ENCODE measurements at regions not wholly inside any gene's neighbourhood (a gene's known extent, or its start where the extent isn't known, plus 50 kb on each side); places are given as distances from the start of the nearest gene placed in this dataset.
A peak's percentile ranks its signal among the peaks of the same experiment; 100 is the strongest.

DNA sequence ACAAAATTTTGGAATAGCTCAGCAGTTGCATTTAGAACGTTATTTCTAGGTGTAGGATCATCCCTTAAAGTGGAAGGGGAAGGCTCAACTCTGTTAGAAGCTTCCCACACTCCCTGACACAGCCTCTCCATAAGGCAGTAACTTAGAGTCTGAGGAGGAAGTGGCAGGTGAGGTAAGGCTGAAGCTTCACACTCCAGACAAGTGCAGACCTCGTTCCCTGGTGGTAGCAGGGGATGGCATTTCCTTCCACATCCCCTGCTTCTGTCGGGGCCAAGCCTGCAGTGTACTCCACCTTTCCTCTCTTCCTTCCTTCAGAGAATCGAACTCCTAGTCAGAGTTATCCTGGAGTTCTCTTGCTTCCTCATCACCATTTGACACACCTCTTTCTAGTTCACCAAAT is 224.7 kb downstream of the CYRIA start:
- no peak overlapping the region for H3K4me3 ChIP-seq (ENCODE audit: control insufficient read depth in 1 of 7, extremely low read depth in 1 of 7, insufficient read depth in 4 of 7, low read depth in 2 of 7, low read length in 6 of 7)
- ChIA-PET CTCF (interaction anchor here (1.2 to 5.8 kb wide), 7 partner anchors 14 to 47 kb away, joined by 3 to 49 read pairs (median 6); no protein-coding TSS in a partner anchor), POLR2A (interaction anchor here (0.6 kb wide), 1 partner anchor 24 kb away, joined by 4 read pairs; no protein-coding TSS in a partner anchor)
- no peaks in the 10 kb centered on the region for H3K27me3 ChIP-seq (replicated peaks in 2 of 5; ENCODE audit: control insufficient read depth in 4 of 5, insufficient read depth in 5 of 5, low read length in 4 of 5)
- no peaks in the 10 kb centered on the region for H3K9me3 ChIP-seq (ENCODE audit: control extremely low read depth in 1 of 5, control insufficient read depth in 4 of 5, insufficient read depth in 2 of 5, low read depth in 1 of 5, low read length in 4 of 5)
- H3K36me3 ChIP-seq (ENCODE audit: control insufficient read depth in 4 of 4, insufficient read depth in 4 of 4, low read length in 3 of 4) = peaks cover 0 to 4% (median 0%) of the 10 kb centered on the region in 4 experiments
- 14% methylated on average over 2 of the region's 4 CpGs for WGBS (ENCODE audit: insufficient coverage)
- DNase-seq = peak in 1 of 3 donors; percentile 50
- peak overlapping the region; percentile 31 to 62 for H3K27ac ChIP-seq (ENCODE audit: insufficient read depth in 1 of 2, low read depth in 1 of 2, low read length in 2 of 2, poor library complexity in 1 of 2, severe bottlenecking in 2 of 2)
- peaks cover 34 to 90% (median 80%) of the 10 kb centered on the region in 4 experiments for H3K4me1 ChIP-seq (ENCODE audit: control extremely low read depth in 1 of 4, control insufficient read depth in 4 of 4, insufficient read depth in 4 of 4, low read length in 3 of 4)

DNA sequence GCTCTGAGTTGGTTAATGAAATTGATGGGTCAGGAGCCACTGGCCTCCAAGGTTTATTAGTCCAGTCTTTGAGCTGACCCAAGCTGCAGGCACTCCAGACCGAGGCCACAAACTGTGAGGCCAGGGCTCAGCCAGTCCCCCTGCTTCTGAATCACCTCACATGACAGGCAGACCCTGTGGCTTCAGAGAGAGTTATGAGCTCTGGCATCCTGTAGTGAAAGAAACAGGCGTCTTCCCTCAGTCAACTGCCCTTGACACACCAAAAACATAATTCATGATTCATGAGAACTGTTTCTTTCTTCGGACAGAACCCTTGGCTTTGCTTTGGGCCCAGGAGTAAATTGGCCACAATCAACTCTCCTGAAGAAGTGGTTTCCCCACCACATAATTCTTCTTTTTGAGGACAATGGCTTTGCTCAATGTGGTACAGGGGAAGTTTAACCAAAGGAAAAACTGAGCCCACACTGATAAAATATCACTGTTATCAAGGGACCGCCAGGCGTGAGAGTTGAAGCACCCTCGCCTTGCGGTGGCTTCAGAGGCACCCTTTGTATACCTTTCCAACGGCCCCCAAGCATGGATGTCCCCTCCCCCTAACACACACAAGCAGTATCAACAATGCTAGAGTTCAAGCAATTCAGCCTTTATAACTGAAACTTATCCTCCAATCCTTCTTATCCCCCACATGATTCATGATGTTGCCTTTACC is 226.9 kb downstream of the CYRIA start:
- H3K4me3 ChIP-seq (ENCODE audit: control insufficient read depth in 1 of 7, extremely low read depth in 1 of 7, insufficient read depth in 4 of 7, low read depth in 2 of 7, low read length in 6 of 7) = peak overlapping the region in 3 of 7 experiments; percentile 3 to 46 (median 6)
- peak; percentile 95 to 99 (median 98) for DNase-seq
- H3K36me3 ChIP-seq (ENCODE audit: control insufficient read depth in 4 of 4, insufficient read depth in 4 of 4, low read length in 3 of 4) = no peaks in the 10 kb centered on the region
- H3K4me1 ChIP-seq (ENCODE audit: control extremely low read depth in 1 of 4, control insufficient read depth in 4 of 4, insufficient read depth in 4 of 4, low read length in 3 of 4) = peaks cover 33 to 89% (median 86%) of the 10 kb centered on the region in 4 experiments
- H3K27ac ChIP-seq (ENCODE audit: insufficient read depth in 1 of 2, low read depth in 1 of 2, low read length in 2 of 2, poor library complexity in 1 of 2, severe bottlenecking in 2 of 2) = peak overlapping the region; percentile 88 to 92
- no peaks in the 10 kb centered on the region for H3K27me3 ChIP-seq (replicated peaks in 2 of 5; ENCODE audit: control insufficient read depth in 4 of 5, insufficient read depth in 5 of 5, low read length in 4 of 5)
- CTCF ChIA-PET = interaction anchor here (0.9 to 3.4 kb wide), 14 partner anchors 8 to 495 kb away, joined by 3 to 30 read pairs (median 4); no protein-coding TSS in a partner anchor
- POLR2A ChIA-PET = interaction anchor here (0.7 to 3.3 kb wide), 12 partner anchors 14 to 497 kb away, joined by 3 to 51 read pairs (median 10); no protein-coding TSS in a partner anchor
- 0% methylated on average over 7 of the region's 8 CpGs for WGBS (ENCODE audit: insufficient coverage)
- H3K9me3 ChIP-seq (ENCODE audit: control extremely low read depth in 1 of 5, control insufficient read depth in 4 of 5, insufficient read depth in 2 of 5, low read depth in 1 of 5, low read length in 4 of 5) = no peaks in the 10 kb centered on the region

DNA sequence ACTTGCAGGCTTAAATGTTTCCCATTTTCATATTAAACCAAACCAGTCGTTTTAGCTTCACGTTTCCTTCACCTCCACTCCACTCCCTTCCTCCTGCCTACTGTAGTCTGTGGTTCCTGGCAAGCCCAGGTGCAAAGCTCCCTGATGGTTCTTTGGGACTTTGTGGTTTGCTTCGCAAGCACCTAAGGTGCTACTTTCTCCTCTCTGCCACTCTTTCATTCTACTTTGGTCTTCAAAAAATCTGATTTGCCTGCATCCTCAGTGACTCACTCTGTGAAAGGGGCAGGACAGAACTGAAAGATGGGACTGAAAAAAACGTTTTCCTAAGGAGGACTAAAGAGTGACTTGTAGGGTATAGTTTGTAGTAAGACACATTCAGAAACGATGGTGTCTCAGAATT is 228.4 kb downstream of the CYRIA start:
- Histone ChIP-seq H3K9me3 (ENCODE audit: control extremely low read depth in 1 of 5, control insufficient read depth in 4 of 5, insufficient read depth in 2 of 5, low read depth in 1 of 5, low read length in 4 of 5) (no peaks in the 10 kb centered on the region), H3K4me1 (ENCODE audit: control extremely low read depth in 1 of 4, control insufficient read depth in 4 of 4, insufficient read depth in 4 of 4, low read length in 3 of 4) (peaks cover 28 to 89% (median 82%) of the 10 kb centered on the region in 4 experiments), H3K27ac (ENCODE audit: insufficient read depth in 1 of 2, low read depth in 1 of 2, low read length in 2 of 2, poor library complexity in 1 of 2, severe bottlenecking in 2 of 2) (peak overlapping the region; percentile 88 to 92), H3K27me3 (replicated peaks in 2 of 5; ENCODE audit: control insufficient read depth in 4 of 5, insufficient read depth in 5 of 5, low read length in 4 of 5) (no peaks in the 10 kb centered on the region), H3K36me3 (ENCODE audit: control insufficient read depth in 4 of 4, insufficient read depth in 4 of 4, low read length in 3 of 4) (peaks cover 0 to 3% (median 2%) of the 10 kb centered on the region in 4 experiments), H3K4me3 (ENCODE audit: control insufficient read depth in 1 of 7, extremely low read depth in 1 of 7, insufficient read depth in 4 of 7, low read depth in 2 of 7, low read length in 6 of 7) (peak overlapping the region in 5 of 7 experiments; percentile 1 to 50 (median 41))
- POLR2A ChIA-PET = interaction anchor here (2.3 to 3.3 kb wide), 4 partner anchors 24 to 45 kb away, joined by 17 to 51 read pairs (median 36); no protein-coding TSS in a partner anchor
- no peak for DNase-seq
- 8% methylated on average over 4 of the region's 5 CpGs for WGBS (ENCODE audit: insufficient coverage)
- CTCF ChIA-PET = interaction anchor here (0.8 to 3.4 kb wide), 7 partner anchors 9 to 45 kb away, joined by 3 to 30 read pairs (median 9); no protein-coding TSS in a partner anchor

DNA sequence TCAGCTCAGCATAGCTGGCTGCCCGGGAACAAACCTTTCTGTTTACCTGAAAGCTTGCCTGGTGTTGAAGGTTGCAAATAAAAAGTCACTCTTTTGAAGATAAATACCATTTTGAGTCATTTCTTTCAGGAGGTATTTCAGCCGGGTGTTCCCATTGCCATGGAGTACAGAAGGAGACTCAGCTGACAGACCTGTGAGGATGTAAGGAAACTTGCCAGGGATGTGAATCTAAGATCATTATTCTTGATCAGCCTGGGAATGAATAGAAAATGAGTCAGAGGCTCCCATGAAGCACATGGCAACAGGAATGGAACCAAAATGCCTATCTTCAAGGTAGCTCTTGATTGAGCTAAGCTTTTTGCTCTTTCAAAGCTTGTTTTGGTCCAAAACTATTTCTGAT is 231.2 kb downstream of the CYRIA start:
- H3K27me3 ChIP-seq (replicated peaks in 2 of 5; ENCODE audit: control insufficient read depth in 4 of 5, insufficient read depth in 5 of 5, low read length in 4 of 5) = no peaks in the 10 kb centered on the region
- CTCF ChIA-PET = interaction anchor here (0.8 to 1.7 kb wide), 6 partner anchors 9 to 21 kb away, joined by 3 to 5 read pairs (median 4); no protein-coding TSS in a partner anchor
- H3K27ac ChIP-seq (ENCODE audit: insufficient read depth in 1 of 2, low read depth in 1 of 2, low read length in 2 of 2, poor library complexity in 1 of 2, severe bottlenecking in 2 of 2) = peak overlapping the region; percentile 34 to 88
- H3K4me3 ChIP-seq (ENCODE audit: control insufficient read depth in 1 of 7, extremely low read depth in 1 of 7, insufficient read depth in 4 of 7, low read depth in 2 of 7, low read length in 6 of 7) = peak overlapping the region in 2 of 7 experiments; percentile 12 to 13
- H3K9me3 ChIP-seq (ENCODE audit: control extremely low read depth in 1 of 5, control insufficient read depth in 4 of 5, insufficient read depth in 2 of 5, low read depth in 1 of 5, low read length in 4 of 5) = no peaks in the 10 kb centered on the region
- 96% methylated on average over 2 of the region's 2 CpGs for WGBS (ENCODE audit: insufficient coverage)
- H3K36me3 ChIP-seq (ENCODE audit: control insufficient read depth in 4 of 4, insufficient read depth in 4 of 4, low read length in 3 of 4) = peaks cover 2 to 12% (median 3%) of the 10 kb centered on the region in 4 experiments
- H3K4me1 ChIP-seq (ENCODE audit: control extremely low read depth in 1 of 4, control insufficient read depth in 4 of 4, insufficient read depth in 4 of 4, low read length in 3 of 4) = peaks cover 33 to 90% (median 82%) of the 10 kb centered on the region in 4 experiments
- no peak for DNase-seq
- POLR2A ChIA-PET = no interaction called here

DNA sequence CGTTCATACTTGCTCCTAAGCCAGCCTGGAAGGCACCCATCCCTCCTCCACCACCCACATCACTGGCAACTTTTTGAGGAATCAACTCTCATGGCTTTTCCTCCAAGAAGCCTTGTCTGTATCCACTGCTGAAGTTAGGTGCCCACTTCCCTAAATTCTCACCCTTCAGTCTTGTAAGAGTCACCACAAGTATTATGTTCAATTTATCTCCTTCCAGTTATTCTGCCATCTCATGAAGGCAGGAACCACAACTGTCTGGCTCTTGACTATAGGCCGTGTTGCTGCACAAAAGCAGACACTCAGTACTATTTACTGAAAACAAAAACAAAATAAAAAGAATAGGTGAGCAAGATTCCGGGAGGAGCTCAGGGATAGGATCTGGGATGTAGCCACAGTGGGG is 234.8 kb downstream of the CYRIA start:
- DNase-seq = peak; percentile 42 to 94 (median 89)
- WGBS (ENCODE audit: insufficient coverage) = 65% methylated on average over 2 of the region's 3 CpGs
- H3K27me3 ChIP-seq (replicated peaks in 2 of 5; ENCODE audit: control insufficient read depth in 4 of 5, insufficient read depth in 5 of 5, low read length in 4 of 5) = no peaks in the 10 kb centered on the region
- peak overlapping the region in 1 of 2 experiments; percentile 7 for H3K27ac ChIP-seq (ENCODE audit: insufficient read depth in 1 of 2, low read depth in 1 of 2, low read length in 2 of 2, poor library complexity in 1 of 2, severe bottlenecking in 2 of 2)
- H3K9me3 ChIP-seq (ENCODE audit: control extremely low read depth in 1 of 5, control insufficient read depth in 4 of 5, insufficient read depth in 2 of 5, low read depth in 1 of 5, low read length in 4 of 5) = no peaks in the 10 kb centered on the region
- POLR2A ChIA-PET = interaction anchor here (1.1 to 1.2 kb wide), 2 partner anchors 14 to 48 kb away, joined by 3 to 4 read pairs; no protein-coding TSS in a partner anchor
- peaks cover 20 to 62% (median 55%) of the 10 kb centered on the region in 4 experiments for H3K4me1 ChIP-seq (ENCODE audit: control extremely low read depth in 1 of 4, control insufficient read depth in 4 of 4, insufficient read depth in 4 of 4, low read length in 3 of 4)
- H3K4me3 ChIP-seq (ENCODE audit: control insufficient read depth in 1 of 7, extremely low read depth in 1 of 7, insufficient read depth in 4 of 7, low read depth in 2 of 7, low read length in 6 of 7) = no peak overlapping the region
- CTCF ChIA-PET = interaction anchor here (0.6 to 5.0 kb wide), 7 partner anchors 10 to 56 kb away, joined by 3 to 28 read pairs (median 4); no protein-coding TSS in a partner anchor
- peaks cover 3 to 16% (median 9%) of the 10 kb centered on the region in 4 experiments for H3K36me3 ChIP-seq (ENCODE audit: control insufficient read depth in 4 of 4, insufficient read depth in 4 of 4, low read length in 3 of 4)

DNA sequence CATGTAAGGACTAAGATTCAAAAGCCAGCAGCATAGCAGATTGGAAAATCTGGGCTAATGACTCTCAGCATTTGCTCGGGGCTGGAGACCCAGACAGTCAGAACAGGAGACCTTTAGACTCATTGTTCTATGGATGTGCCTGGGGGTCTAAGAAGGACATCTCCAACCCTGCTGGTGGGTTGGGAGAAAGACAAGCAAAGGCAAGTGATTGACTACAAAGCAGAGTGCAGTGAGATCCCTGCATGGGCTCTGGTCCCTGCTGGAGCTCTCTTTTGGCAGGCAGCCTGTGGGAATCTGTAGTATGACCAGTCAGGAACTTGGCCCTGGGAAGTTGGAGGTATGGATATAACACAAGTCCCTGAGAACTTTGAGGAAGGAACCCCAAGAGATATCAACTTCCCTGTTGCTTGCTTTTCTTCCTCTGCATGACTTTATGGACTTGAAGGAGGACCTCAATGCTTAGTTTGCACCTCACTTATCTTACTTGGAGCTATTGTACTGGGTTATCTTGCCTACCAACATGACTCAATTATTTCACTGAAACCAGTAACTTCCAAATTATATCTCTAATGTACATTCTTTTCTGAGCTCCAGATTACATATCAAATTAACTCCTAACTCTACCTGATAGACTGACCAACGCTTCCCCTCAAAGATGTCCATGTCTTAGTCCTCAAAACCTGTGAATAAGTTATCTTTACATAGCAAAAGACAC is 236.0 kb downstream of the CYRIA start:
- Histone ChIP-seq H3K27ac (ENCODE audit: insufficient read depth in 1 of 2, low read depth in 1 of 2, low read length in 2 of 2, poor library complexity in 1 of 2, severe bottlenecking in 2 of 2) (no peak overlapping the region), H3K27me3 (replicated peaks in 2 of 5; ENCODE audit: control insufficient read depth in 4 of 5, insufficient read depth in 5 of 5, low read length in 4 of 5) (no peaks in the 10 kb centered on the region), H3K36me3 (ENCODE audit: control insufficient read depth in 4 of 4, insufficient read depth in 4 of 4, low read length in 3 of 4) (peaks cover 4 to 27% (median 12%) of the 10 kb centered on the region in 4 experiments), H3K4me1 (ENCODE audit: control extremely low read depth in 1 of 4, control insufficient read depth in 4 of 4, insufficient read depth in 4 of 4, low read length in 3 of 4) (peaks cover 17 to 53% (median 45%) of the 10 kb centered on the region in 4 experiments), H3K4me3 (ENCODE audit: control insufficient read depth in 1 of 7, extremely low read depth in 1 of 7, insufficient read depth in 4 of 7, low read depth in 2 of 7, low read length in 6 of 7) (no peak overlapping the region), H3K9me3 (ENCODE audit: control extremely low read depth in 1 of 5, control insufficient read depth in 4 of 5, insufficient read depth in 2 of 5, low read depth in 1 of 5, low read length in 4 of 5) (no peaks in the 10 kb centered on the region)
- 50% methylated on average over 2 of the region's 2 CpGs for WGBS (ENCODE audit: insufficient coverage)
- ChIA-PET CTCF (interaction anchor here (0.9 to 5.0 kb wide), 5 partner anchors 8 to 49 kb away, joined by 4 to 28 read pairs (median 4); no protein-coding TSS in a partner anchor), POLR2A (interaction anchor here (0.9 to 1.1 kb wide), 2 partner anchors 12 to 52 kb away, joined by 3 read pairs; no protein-coding TSS in a partner anchor)
- no peak for DNase-seq

All from common myeloid progenitor, CD34-positive (primary cell).